Fibroblast of lung (primary cell): ENCODE measurements at regions not wholly inside any gene's neighbourhood (a gene's known extent, or its start where the extent isn't known, plus 50 kb on each side); places are given as distances from the start of the nearest gene placed in this dataset.

Experiments
- DNase-seq, 2 donors: peaks; one replicate each; pipeline versions ENCODE4 v3.0.0 to v3.0.0-alpha.2; 2010; ENCODE audit warnings: low read depth in 2 of 2
- H2AFZ ChIP-seq: 2 replicates; pipeline ENCODE4 v1.5.1; 2012; ENCODE audit warnings: low read length, control low read depth, inconsistent platforms
- H3K27ac ChIP-seq: 2 replicates; pipeline ENCODE4 v1.5.1; 2011; ENCODE audit warnings: low read length, control low read depth; ENCODE audit not compliant: insufficient read depth
- H3K27me3 ChIP-seq: 2 replicates; pipeline ENCODE4 v1.5.1; 2011; ENCODE audit warnings: mild to moderate bottlenecking, low read length; ENCODE audit not compliant: control insufficient read depth, insufficient read depth
- H3K36me3 ChIP-seq: 2 replicates; pipeline ENCODE4 v1.5.1; 2011; ENCODE audit warnings: low read length; ENCODE audit not compliant: control insufficient read depth, insufficient read depth
- H3K4me1 ChIP-seq: 2 replicates; pipeline ENCODE4 v1.5.1; 2011; ENCODE audit warnings: low read length; ENCODE audit not compliant: control insufficient read depth, insufficient read depth; ENCODE audit errors: extremely low read depth
- H3K4me2 ChIP-seq: 2 replicates; pipeline ENCODE4 v1.5.1; 2011; ENCODE audit warnings: low read length, control low read depth; ENCODE audit not compliant: insufficient read depth; ENCODE audit errors: extremely low read depth
- H3K4me3 ChIP-seq, 4 experiments: fragments of 200-600 bp in 1 of 4; sonication (generic) in 1 of 4; replicated peaks in 1 of 4; 2 replicates each; pipeline ENCODE4 v1.5.1; 2011 to 2016; ENCODE audit warnings: low read length in 4 of 4, low read depth in 3 of 4, mild to moderate bottlenecking in 3 of 4, control low read depth in 2 of 4, inconsistent platforms in 1 of 4, mixed read lengths in 1 of 4; ENCODE audit not compliant: insufficient read depth in 1 of 4; ENCODE audit errors: control extremely low read depth in 1 of 4
- H3K79me2 ChIP-seq: 2 replicates; pipeline ENCODE4 v1.5.1; 2012; ENCODE audit warnings: mild to moderate bottlenecking, low read length, inconsistent platforms; ENCODE audit not compliant: control insufficient read depth, insufficient read depth
- H3K9ac ChIP-seq: 2 replicates; pipeline ENCODE4 v1.5.1; 2011; ENCODE audit warnings: mild to moderate bottlenecking, low read length, control low read depth; ENCODE audit not compliant: insufficient read depth
- H3K9me3 ChIP-seq: 2 replicates; pipeline ENCODE4 v1.5.1; 2012; ENCODE audit warnings: low read depth, low read length; ENCODE audit not compliant: control insufficient read depth, insufficient read depth
- H4K20me1 ChIP-seq: 2 replicates; pipeline ENCODE4 v1.5.1; 2011; ENCODE audit warnings: low read length; ENCODE audit not compliant: control insufficient read depth, insufficient read depth; ENCODE audit errors: extremely low read depth
- CTCF ChIP-seq, 2 donors: IDR thresholded peaks in 1 of 2; conservative IDR thresholded peaks in 1 of 2; 1 replicate in 1 of 2; 2 replicates in 1 of 2; pipeline ENCODE4 v1.5.1; 2011 to 2012; ENCODE audit warnings: low read length in 2 of 2, control low read depth in 1 of 2, inconsistent platforms in 1 of 2, low read depth in 1 of 2, mild to moderate bottlenecking in 1 of 2
- EZH2 ChIP-seq: IDR thresholded peaks from 2 replicates; pipeline ENCODE4 v1.5.1; 2012; ENCODE audit warnings: low read length, control low read depth, mild to moderate bottlenecking; ENCODE audit errors: missing control alignments

- no peaks in the 10 kb centered on the region for H3K79me2 ChIP-seq
- H3K9me3 ChIP-seq, result no peaks in the 10 kb centered on the region
- H3K9ac ChIP-seq, result no peak overlapping the region
- no peak overlapping the region for H2AFZ ChIP-seq
- H3K27ac ChIP-seq, result no peak overlapping the region
- H3K4me2 ChIP-seq, result no peak overlapping the region
- no peaks in the 10 kb centered on the region for H4K20me1 ChIP-seq
- no peak overlapping the region for H3K4me3 ChIP-seq
- H3K4me1 ChIP-seq, result no peaks in the 10 kb centered on the region
- H3K27me3 ChIP-seq, result no peaks in the 10 kb centered on the region
- TF ChIP-seq EZH2, result no peak
- TF ChIP-seq CTCF (conservative IDR thresholded peaks at IDR 0.05 in 1 of 2, IDR thresholded peaks at IDR 0.05 in 1 of 2; ENCODE audit: low read depth in 1 of 2, low read length in 2 of 2), result no peak
- DNase-seq, result no peak
- no peaks in the 10 kb centered on the region for H3K36me3 ChIP-seq
These were observed 605.6 kb upstream of the TEX47 start for GRCh38 chr7:89401099-89401498.

DNA sequence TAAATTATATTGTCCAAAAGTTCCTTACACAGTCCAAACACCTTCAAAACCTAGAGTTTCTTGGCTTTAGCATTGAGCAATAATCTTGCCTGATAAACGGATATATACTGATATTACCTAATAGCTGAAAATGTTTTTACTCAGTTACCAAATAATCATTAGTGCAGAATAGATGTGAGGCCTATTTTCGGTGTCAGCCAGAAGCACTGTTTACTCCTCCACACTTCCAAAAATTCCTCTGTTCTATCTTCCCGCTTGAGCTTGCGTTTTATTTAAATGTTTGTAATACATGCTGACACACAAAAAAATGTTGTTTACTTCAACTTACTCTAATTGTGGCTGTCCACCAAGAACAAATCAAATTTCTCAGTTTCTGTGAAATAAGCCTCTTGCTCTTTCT, 606.2 kb upstream of the TEX47 start:
- no peak for DNase-seq
- H3K4me1 ChIP-seq, result no peaks in the 10 kb centered on the region
- no peak overlapping the region for H3K4me2 ChIP-seq
- H3K36me3 ChIP-seq, result no peaks in the 10 kb centered on the region
- no peaks in the 10 kb centered on the region for H3K79me2 ChIP-seq
- H3K9me3 ChIP-seq, result no peaks in the 10 kb centered on the region
- H2AFZ ChIP-seq, result no peak overlapping the region
- no peaks in the 10 kb centered on the region for H3K27me3 ChIP-seq
- H3K9ac ChIP-seq, result no peak overlapping the region
- no peaks in the 10 kb centered on the region for H4K20me1 ChIP-seq
- TF ChIP-seq EZH2 (no peak), CTCF (conservative IDR thresholded peaks at IDR 0.05 in 1 of 2, IDR thresholded peaks at IDR 0.05 in 1 of 2; ENCODE audit: low read depth in 1 of 2, low read length in 2 of 2) (no peak)
- no peak overlapping the region for H3K27ac ChIP-seq
- no peak overlapping the region for H3K4me3 ChIP-seq

DNA sequence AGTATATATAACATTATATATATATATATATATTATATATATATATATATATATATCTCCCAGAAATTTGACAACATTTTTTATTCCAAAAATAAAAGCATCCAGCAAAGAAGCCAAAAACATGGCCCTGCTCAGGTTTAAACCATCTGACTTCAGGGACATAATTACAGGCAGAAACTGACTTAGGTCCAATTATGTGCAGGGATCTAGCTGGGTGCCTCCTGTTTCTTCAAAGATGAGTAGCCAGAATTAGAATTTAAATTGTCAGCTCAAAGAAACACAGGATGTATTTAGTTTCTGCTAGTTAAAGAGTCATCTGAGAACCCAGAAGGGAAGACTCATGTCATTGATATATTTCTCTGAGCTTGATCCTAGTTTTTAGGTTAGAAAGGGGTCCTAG, 656.4 kb upstream of the TEX47 start:
- H3K36me3 ChIP-seq, result no peaks in the 10 kb centered on the region
- H4K20me1 ChIP-seq, result no peaks in the 10 kb centered on the region
- no peak overlapping the region for H3K27ac ChIP-seq
- no peaks in the 10 kb centered on the region for H3K4me1 ChIP-seq
- no peak overlapping the region for H2AFZ ChIP-seq
- DNase-seq, result no peak
- TF ChIP-seq CTCF (conservative IDR thresholded peaks at IDR 0.05 in 1 of 2, IDR thresholded peaks at IDR 0.05 in 1 of 2; ENCODE audit: low read depth in 1 of 2, low read length in 2 of 2) (no peak), EZH2 (no peak)
- H3K4me3 ChIP-seq, result no peak overlapping the region
- no peak overlapping the region for H3K9ac ChIP-seq
- H3K27me3 ChIP-seq, result no peaks in the 10 kb centered on the region
- no peak overlapping the region for H3K4me2 ChIP-seq
- H3K79me2 ChIP-seq, result no peaks in the 10 kb centered on the region
- no peaks in the 10 kb centered on the region for H3K9me3 ChIP-seq
